LNCAP (cell line): ENCODE measurements at regions not wholly inside any gene's neighbourhood (a gene's known extent, or its start where the extent isn't known, plus 50 kb on each side); places are given as distances from the start of the nearest gene placed in this dataset.

ENCODE experiments used
- CTCF ChIP-seq: fragments of 450-650 bp; IDR thresholded peaks from 2 replicates; pipeline ENCODE4 v1.5.1; 2017; ENCODE audit warnings: mild to moderate bottlenecking

GRCh38 chr20:12942123-12942522, 66.6 kb upstream of the SPTLC3 start:
- TF ChIP-seq CTCF, result no peak

DNA sequence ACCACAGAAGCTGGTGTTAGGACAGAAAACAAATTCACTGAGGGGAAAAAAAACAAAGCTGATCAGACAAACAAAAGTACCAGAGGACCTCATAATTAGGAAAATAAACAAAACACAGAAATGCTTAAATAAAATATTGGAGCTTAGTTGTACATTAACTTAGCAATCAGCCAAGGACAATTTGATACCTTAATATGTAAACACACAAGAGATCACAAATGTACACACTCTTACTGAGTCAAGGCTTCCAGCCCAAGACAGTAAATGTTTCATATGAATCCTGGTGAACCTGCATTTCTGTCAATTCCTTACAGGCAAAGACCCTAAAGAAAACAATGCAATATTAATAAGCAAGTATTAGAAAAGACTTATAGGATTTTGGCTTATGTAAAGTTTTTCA, 62.0 kb upstream of the SPTLC3 start:
- no peak for TF ChIP-seq CTCF

- no peak for TF ChIP-seq CTCF
Observed at GRCh38 chr20:12947691-12948090, 61.1 kb upstream of the SPTLC3 start.

DNA sequence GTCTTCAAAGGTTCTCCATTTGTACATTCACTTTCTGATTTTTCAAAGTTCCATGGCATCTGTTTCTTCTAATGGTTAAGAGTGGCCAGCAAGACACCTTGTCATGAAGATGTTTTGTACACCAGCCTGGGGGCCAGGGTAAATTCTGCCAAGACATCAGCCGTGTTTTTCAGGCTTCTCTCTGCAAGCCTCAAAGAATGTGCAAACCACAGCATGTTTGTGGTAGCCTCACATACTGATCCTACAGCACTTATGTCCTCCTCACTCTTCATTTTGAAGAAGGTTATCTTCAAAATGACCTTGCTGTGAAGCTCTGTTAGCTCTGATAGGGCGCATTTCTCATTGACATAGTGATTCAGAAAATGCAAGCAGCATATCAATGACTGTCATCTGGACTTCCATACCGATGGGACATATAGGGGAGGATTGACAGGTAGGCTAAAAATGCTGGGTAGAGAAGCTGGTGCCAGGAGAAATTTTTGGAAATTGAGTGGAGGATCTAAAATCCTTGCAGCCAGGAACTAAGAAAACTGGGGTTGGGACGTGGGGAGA, 59.3 kb upstream of the SPTLC3 start:
- TF ChIP-seq CTCF, result no peak

GRCh38 chr20:12955611-12956010, 53.2 kb upstream of the SPTLC3 start:
- no peak for TF ChIP-seq CTCF

DNA sequence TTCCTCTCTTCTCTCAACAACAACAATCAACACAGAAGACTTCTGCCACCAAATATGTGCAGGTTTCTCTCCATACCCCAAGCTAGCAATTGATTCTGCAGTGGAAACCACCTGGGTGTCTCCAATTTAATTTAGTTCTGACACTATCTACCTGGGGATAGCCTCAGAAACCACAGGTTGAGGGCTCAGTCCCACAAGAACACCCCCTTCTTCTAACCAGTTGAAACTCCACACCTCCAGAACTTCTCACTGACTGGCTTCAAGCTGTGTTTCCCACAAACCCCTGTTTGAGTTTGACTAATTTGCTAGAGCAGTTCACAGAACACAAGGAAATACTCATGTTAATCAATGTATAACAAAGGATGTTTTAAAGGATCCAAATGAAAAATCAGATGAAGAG, 52.5 kb upstream of the SPTLC3 start:
- TF ChIP-seq CTCF, result no peak

GRCh38 chr20:12957968-12958367, 50.8 kb upstream of the SPTLC3 start:
- no peak for TF ChIP-seq CTCF
